Breast epithelium (tissue), 4 donors: ENCODE measurements at regions not wholly inside any gene's neighbourhood (a gene's known extent, or its start where the extent isn't known, plus 50 kb on each side); places are given as distances from the start of the nearest gene placed in this dataset.
"Not testable (repeated sequence)": the region's sequence is repeated elsewhere in the genome, so short reads cannot be mapped to it uniquely, and the experiment has no call there.

Experiments used
- DNase-seq, 2 donors: peaks; one replicate each; pipeline ENCODE4 v3.0.0-alpha.2; 2019; ENCODE audit warnings: low spot score in 2 of 2
- H3K27ac ChIP-seq, 2 donors: fragments of 200-600 bp; sonication (generic) in 1 of 2; one replicate each; pipeline ENCODE4 v1.5.1; 2016 to 2019; ENCODE audit warnings: mild to moderate bottlenecking in 1 of 2
- H3K27me3 ChIP-seq, 2 donors: fragments of 200-600 bp; sonication (generic) in 1 of 2; one replicate each; pipeline versions ENCODE4 v1.5.1 to v1.6.0; 2017 to 2019; ENCODE audit warnings: control low read depth in 1 of 2, mild to moderate bottlenecking in 1 of 2
- H3K36me3 ChIP-seq: fragments of 200-600 bp; one replicate; pipeline ENCODE4 v1.5.1; 2019
- H3K4me1 ChIP-seq, 2 donors: fragments of 200-600 bp; sonication (generic); one replicate each; pipeline ENCODE4 v1.5.1; 2016 to 2019; ENCODE audit warnings: control low read depth in 1 of 2
- H3K4me3 ChIP-seq, 3 donors: fragments of 200-600 bp; sonication (generic); 1 replicate in 2 of 3; 2 replicates in 1 of 3; pipeline ENCODE4 v1.5.1; 2016 to 2019; ENCODE audit warnings: mild to moderate bottlenecking in 3 of 3, moderate library complexity in 2 of 3
- H3K9me3 ChIP-seq, 2 donors: fragments of 200-600 bp; sonication (generic) in 1 of 2; one replicate each; pipeline ENCODE4 v1.5.1; 2016 to 2019; ENCODE audit warnings: control low read depth in 1 of 2
- POLR2A ChIP-seq: fragments of 450-650 bp; IDR thresholded peaks from one replicate; pipeline ENCODE4 v1.6.1; 2016; ENCODE audit warnings: antibody characterized with exemption, mild to moderate bottlenecking, moderate library complexity
- POLR2AphosphoS5 ChIP-seq, 3 donors: sonication (generic); formaldehyde crosslinking; IDR thresholded peaks; one replicate each; pipeline ENCODE4 v1.6.1; 2017; ENCODE audit warnings: antibody characterized with exemption in 3 of 3
- intact Hi-C: fragments of 100-400 bp; cut with DNase I; formaldehyde crosslinking; loops from one replicate; pipeline ENCODE4 v1.15.1; 2023; ENCODE audit warnings: low total_unique reads
- TF ChIP-seq, protein P1 (sequence below), 3 donors: fragments of 450-650 bp; IDR thresholded peaks; one replicate each; pipeline ENCODE4 v1.5.1; 2016 to 2017; ENCODE audit warnings: antibody characterized with exemption in 3 of 3, mild to moderate bottlenecking in 3 of 3, moderate library complexity in 3 of 3

DNA sequence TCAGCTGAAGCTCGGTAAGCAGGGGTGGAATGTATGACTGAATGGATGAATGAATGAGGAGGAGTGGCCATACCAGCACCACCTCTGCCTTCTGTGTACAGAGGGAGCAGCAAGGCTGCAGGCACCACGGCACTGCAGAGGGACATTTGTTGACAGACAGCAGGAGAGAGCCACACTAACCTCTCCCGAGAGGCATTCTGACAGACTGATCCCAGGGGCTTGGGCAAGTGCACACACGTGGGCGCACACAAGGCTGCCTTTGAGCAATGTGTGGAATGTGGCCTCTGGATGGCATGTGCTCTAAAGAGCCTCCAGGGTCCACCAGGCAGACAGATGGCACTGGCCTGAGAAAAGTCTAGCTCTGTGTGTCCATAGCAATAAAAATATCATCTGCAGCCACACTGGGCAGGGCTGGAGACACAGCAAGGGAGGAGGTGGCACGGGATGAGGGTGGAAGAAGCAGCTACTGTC is 111.8 kb downstream of the ACTL7B start:
- TF ChIP-seq POLR2A (no peak), POLR2AphosphoS5 (IDR thresholded peaks at IDR 0.05) (no peak)
- TF ChIP-seq, protein P1, sequence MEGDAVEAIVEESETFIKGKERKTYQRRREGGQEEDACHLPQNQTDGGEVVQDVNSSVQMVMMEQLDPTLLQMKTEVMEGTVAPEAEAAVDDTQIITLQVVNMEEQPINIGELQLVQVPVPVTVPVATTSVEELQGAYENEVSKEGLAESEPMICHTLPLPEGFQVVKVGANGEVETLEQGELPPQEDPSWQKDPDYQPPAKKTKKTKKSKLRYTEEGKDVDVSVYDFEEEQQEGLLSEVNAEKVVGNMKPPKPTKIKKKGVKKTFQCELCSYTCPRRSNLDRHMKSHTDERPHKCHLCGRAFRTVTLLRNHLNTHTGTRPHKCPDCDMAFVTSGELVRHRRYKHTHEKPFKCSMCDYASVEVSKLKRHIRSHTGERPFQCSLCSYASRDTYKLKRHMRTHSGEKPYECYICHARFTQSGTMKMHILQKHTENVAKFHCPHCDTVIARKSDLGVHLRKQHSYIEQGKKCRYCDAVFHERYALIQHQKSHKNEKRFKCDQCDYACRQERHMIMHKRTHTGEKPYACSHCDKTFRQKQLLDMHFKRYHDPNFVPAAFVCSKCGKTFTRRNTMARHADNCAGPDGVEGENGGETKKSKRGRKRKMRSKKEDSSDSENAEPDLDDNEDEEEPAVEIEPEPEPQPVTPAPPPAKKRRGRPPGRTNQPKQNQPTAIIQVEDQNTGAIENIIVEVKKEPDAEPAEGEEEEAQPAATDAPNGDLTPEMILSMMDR (IDR thresholded peaks at IDR 0.05), result no peak
- Histone ChIP-seq H3K27me3 (no peaks in the 10 kb centered on the region), H3K4me1 (no peaks in the 10 kb centered on the region), H3K36me3 (no peaks in the 10 kb centered on the region), H3K27ac (no peak overlapping the region), H3K9me3 (no peaks in the 10 kb centered on the region), H3K4me3 (no peak overlapping the region)
- DNase-seq, result peak in 1 of 2 donors; percentile 59
- intact Hi-C loops, result no loop called here

DNA sequence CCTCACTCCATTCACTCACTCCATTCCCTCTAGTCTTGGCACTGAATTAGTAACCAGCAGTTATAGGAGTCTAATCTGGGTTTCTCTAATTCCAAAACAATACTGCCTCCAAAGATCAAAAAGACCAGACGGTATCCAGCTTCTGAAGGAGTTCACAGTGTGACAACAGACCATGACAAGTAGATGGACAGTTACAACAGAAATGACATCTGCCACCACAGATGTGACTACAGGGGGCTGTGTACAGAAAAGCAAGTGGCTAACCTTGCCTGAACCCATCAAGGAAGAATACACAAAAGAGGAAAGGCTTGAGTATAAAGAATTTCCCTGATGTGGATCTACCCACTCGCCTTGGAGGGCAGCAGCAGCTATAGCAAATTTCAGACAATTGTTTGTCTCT is 112.4 kb downstream of the ACTL7B start:
- no peak for DNase-seq
- TF ChIP-seq POLR2AphosphoS5 (IDR thresholded peaks at IDR 0.05), result no peak
- no peak for TF ChIP-seq POLR2A
- TF ChIP-seq, protein P1 (IDR thresholded peaks at IDR 0.05), result no peak
- H3K4me1 ChIP-seq, result no peaks in the 10 kb centered on the region
- H3K27me3 ChIP-seq, result no peaks in the 10 kb centered on the region
- no peaks in the 10 kb centered on the region for H3K36me3 ChIP-seq
- H3K4me3 ChIP-seq, result no peak overlapping the region
- intact Hi-C loops, result no loop called here
- H3K9me3 ChIP-seq, result no peaks in the 10 kb centered on the region
- no peak overlapping the region for H3K27ac ChIP-seq

DNA sequence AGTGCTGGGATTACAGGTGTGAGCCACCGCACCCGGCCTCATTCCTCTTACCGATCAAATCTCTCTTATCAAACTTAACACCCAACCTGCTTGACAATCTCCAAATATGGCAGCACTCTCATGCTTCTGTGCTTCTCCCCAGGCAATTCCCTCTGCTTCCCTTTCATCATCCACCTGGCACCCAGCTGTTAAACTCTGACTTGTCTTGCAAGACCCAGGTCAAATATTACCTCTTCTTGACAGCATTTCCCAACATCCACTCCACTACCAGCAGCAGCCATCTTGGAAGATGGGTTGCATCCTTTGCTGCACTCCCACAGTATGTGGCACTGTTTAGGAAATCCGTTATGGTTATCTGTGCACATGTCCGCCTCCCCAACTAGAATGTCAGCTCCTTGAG is 113.6 kb downstream of the ACTL7B start:
- Histone ChIP-seq H3K36me3 (no peaks in the 10 kb centered on the region), H3K4me1 (no peaks in the 10 kb centered on the region), H3K27me3 (no peaks in the 10 kb centered on the region), H3K4me3 (no peak overlapping the region), H3K27ac (no peak overlapping the region), H3K9me3 (no peaks in the 10 kb centered on the region)
- no peak for TF ChIP-seq POLR2AphosphoS5 (IDR thresholded peaks at IDR 0.05)
- no peak for DNase-seq
- intact Hi-C loops, result no loop called here

DNA sequence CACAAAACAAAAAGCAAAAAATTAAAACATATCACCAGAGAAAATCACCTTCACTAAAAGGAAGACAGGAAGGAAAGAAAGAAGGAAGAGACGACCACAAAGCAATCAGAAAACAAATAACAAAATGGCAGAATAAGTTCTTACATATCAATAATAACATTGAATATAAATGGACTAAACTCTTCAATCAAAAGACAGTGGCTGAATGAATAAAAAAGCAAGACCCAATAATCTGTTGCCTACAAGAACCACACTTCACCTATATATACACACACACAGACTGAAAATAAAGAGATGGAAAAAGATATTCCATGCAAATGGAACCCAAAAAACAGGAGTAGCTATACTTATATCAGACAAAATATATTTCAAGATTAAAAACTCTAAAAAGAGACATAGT is 124.5 kb downstream of the ACTL7B start:
- H3K4me1 ChIP-seq, H3K27me3 ChIP-seq, H3K4me3 ChIP-seq, H3K27ac ChIP-seq, intact Hi-C loops, H3K36me3 ChIP-seq, H3K9me3 ChIP-seq, DNase-seq: not testable (repeated sequence)

DNA sequence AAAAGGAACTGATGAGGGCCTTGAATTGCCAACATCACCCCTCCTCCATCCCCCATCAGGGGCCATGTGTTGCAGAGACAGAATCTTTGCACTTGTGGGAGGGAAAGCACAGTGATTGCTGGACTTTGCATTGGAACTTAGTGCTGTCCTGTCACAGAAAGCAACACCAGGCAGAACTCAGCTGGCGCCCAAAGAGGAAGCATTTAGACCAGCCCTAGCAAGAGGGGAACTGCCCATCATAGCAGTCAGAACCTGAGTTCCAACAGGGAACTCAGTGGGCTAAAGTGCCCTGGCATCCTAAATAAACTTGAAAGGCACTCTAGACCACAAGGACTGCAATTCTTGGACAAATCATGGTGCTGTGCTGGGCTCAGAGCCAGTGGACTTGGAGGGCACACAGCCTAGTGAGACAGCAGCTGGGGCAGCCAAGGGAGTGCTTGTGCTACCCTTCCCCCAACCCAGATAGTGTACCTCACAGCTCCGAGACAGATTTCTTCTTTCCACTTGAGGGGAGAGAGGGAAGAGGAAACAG is 128.1 kb downstream of the ACTL7B start:
- no peak for DNase-seq
- TF ChIP-seq POLR2A (no peak), POLR2AphosphoS5 (IDR thresholded peaks at IDR 0.05) (no peak)
- TF ChIP-seq, protein P1 (IDR thresholded peaks at IDR 0.05), result no peak
- intact Hi-C loops, result no loop called here
- Histone ChIP-seq H3K4me3 (no peak overlapping the region), H3K27me3 (no peaks in the 10 kb centered on the region), H3K9me3 (peaks cover 0 to 9% of the 10 kb centered on the region in 2 donors), H3K27ac (no peak overlapping the region), H3K36me3 (no peaks in the 10 kb centered on the region), H3K4me1 (no peaks in the 10 kb centered on the region)

DNA sequence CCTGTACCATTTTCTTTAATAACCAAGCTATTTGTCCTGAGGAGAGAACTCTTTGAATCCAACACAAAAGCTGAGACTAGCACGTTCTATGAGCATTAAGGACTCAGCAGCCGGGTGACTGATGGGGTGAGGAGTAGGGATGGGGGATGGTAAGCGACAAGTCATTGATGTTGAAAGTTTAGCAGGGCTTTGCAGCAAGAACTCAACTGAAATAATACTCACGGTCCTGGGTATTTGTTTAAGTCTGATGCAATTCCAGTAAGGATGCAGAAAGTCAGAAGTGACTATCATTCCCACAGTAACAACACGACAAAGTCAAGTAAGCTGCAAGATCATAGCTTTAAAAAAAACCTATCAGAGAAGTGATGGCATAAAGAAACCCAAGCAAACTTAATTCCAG is 131.1 kb downstream of the ACTL7B start:
- no peaks in the 10 kb centered on the region for H3K4me1 ChIP-seq
- H3K27me3 ChIP-seq, result no peaks in the 10 kb centered on the region
- intact Hi-C loops, result no loop called here
- TF ChIP-seq, protein P1 (IDR thresholded peaks at IDR 0.05), result no peak
- TF ChIP-seq POLR2AphosphoS5 (IDR thresholded peaks at IDR 0.05) (no peak), POLR2A (no peak)
- H3K27ac ChIP-seq, result no peak overlapping the region
- no peaks in the 10 kb centered on the region for H3K9me3 ChIP-seq
- H3K36me3 ChIP-seq, result no peaks in the 10 kb centered on the region
- no peak overlapping the region for H3K4me3 ChIP-seq
- DNase-seq, result no peak
